ENCODE measurements at regions not wholly inside any gene's neighbourhood (a gene's known extent, or its start where the extent isn't known, plus 50 kb on each side); places are given as distances from the start of the nearest gene placed in this dataset.

DNA sequence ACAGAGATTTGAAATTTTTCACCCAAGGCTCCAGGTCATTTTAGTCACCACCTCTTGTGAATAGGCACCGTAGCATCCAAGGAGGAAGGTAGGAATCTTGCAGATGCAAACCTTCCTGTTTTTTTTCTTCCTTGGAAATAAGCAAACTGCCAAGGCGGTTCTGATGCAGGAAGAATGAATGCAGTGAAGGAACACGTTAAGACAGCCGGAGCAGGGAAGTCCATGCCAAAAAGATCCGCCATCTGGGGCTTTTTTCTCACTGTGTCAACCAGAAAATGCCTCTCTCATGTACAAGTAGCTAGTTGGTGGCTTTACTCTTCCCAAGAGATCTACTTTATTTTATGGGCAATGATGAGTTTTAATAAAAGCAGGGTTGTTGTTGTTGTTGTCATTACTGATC lies 142.4 kb downstream of the ZIC5 start:
- TF ChIP-seq CTCF (conservative IDR thresholded peaks at IDR 0.05; ENCODE audit: low read length) (no peak), EZH2phosphoT487 (IDR thresholded peaks at IDR 0.05; ENCODE audit: borderline replicate concordance) (no peak)

Data from Loucy (cell line).